ENCODE measurements at regions not wholly inside any gene's neighbourhood (a gene's known extent, or its start where the extent isn't known, plus 50 kb on each side); places are given as distances from the start of the nearest gene placed in this dataset.

GRCh38 chr3:5035692-5036391 lies 56.6 kb downstream of the BHLHE40 start:
- TF ChIP-seq CTCF (IDR thresholded peaks at IDR 0.05) = no peak
- no peak for TF ChIP-seq EZH2 (IDR thresholded peaks at IDR 0.05; ENCODE audit: borderline replicate concordance, insufficient read depth, low read depth, low read length, poor library complexity, severe bottlenecking)
